Hepatocyte (in vitro differentiated cells): ENCODE measurements at regions not wholly inside any gene's neighbourhood (a gene's known extent, or its start where the extent isn't known, plus 50 kb on each side); places are given as distances from the start of the nearest gene placed in this dataset.

Source experiments
- DNase-seq: peaks from one replicate; pipeline ENCODE4 v3.0.0-alpha.2; 2016; ENCODE audit warnings: low spot score
- H2AFZ ChIP-seq: fragments of 200-600 bp; sonication (generic); 2 replicates; pipeline ENCODE4 v1.6.0; 2016; ENCODE audit warnings: antibody characterized with exemption, mild to moderate bottlenecking
- H3K27ac ChIP-seq: fragments of 200-600 bp; sonication (generic); 2 replicates; pipeline ENCODE4 v1.5.1; 2016; ENCODE audit warnings: mild to moderate bottlenecking
- H3K27me3 ChIP-seq: fragments of 200-600 bp; sonication (generic); 2 replicates; pipeline ENCODE4 v1.6.1; 2016
- H3K36me3 ChIP-seq: fragments of 200-600 bp; sonication (generic); replicated peaks from 2 replicates; pipeline ENCODE4 v1.5.1; 2016; ENCODE audit warnings: low read depth; ENCODE audit not compliant: insufficient read depth
- H3K4me1 ChIP-seq: fragments of 200-600 bp; sonication (generic); 2 replicates; pipeline ENCODE4 v1.5.1; 2016; ENCODE audit warnings: mild to moderate bottlenecking, moderate library complexity; ENCODE audit not compliant: insufficient read depth
- H3K4me2 ChIP-seq: fragments of 200-600 bp; sonication (generic); 2 replicates; pipeline ENCODE4 v1.6.0; 2016
- H3K4me3 ChIP-seq: fragments of 200-600 bp; sonication (generic); 2 replicates; pipeline ENCODE4 v1.5.1; 2016; ENCODE audit warnings: mild to moderate bottlenecking
- H3K79me2 ChIP-seq: fragments of 200-600 bp; sonication (generic); 2 replicates; pipeline ENCODE4 v1.6.0; 2017; ENCODE audit warnings: mild to moderate bottlenecking
- H3K9me2 ChIP-seq: fragments of 200-600 bp; sonication (generic); replicated peaks from 2 replicates; pipeline ENCODE4 v1.6.0; 2017; ENCODE audit warnings: mild to moderate bottlenecking; ENCODE audit not compliant: insufficient read depth
- H3K9me3 ChIP-seq: fragments of 200-600 bp; sonication (generic); 2 replicates; pipeline ENCODE4 v1.5.1; 2016; ENCODE audit warnings: low read depth, mild to moderate bottlenecking
- H4K20me1 ChIP-seq: fragments of 200-600 bp; sonication (generic); 2 replicates; pipeline ENCODE4 v1.6.0; 2016; ENCODE audit warnings: mild to moderate bottlenecking; ENCODE audit not compliant: insufficient read depth, poor library complexity, severe bottlenecking
- CTCF ChIP-seq: fragments of 200-600 bp; sonication (generic); IDR thresholded peaks from 2 replicates; pipeline ENCODE4 v1.5.1; 2016; ENCODE audit warnings: antibody characterized with exemption, mild to moderate bottlenecking; ENCODE audit not compliant: poor library complexity
- EZH2 ChIP-seq: fragments of 200-600 bp; sonication (generic); IDR thresholded peaks from 2 replicates; pipeline ENCODE4 v1.6.1; 2016; ENCODE audit warnings: antibody characterized with exemption, mild to moderate bottlenecking, borderline replicate concordance
- EZH2phosphoT487 ChIP-seq: fragments of 200-600 bp; sonication (generic); IDR thresholded peaks from one replicate; pipeline ENCODE4 v1.6.1; 2018; ENCODE audit warnings: antibody characterized with exemption, mild to moderate bottlenecking, low read depth, moderate library complexity; ENCODE audit not compliant: unreplicated experiment, severe bottlenecking
- WGBS: methylation state at CpG from one replicate; pipeline ENCODE4 v1.1.6; 2016; ENCODE audit warnings: low lambda C conversion rate; ENCODE audit errors: missing lambda C conversion rate; 5-methylcytosine and 5-hydroxymethylcytosine counted together

- Histone ChIP-seq H3K27ac (no peak overlapping the region), H3K79me2 (no peaks in the 10 kb centered on the region), H3K9me3 (no peaks in the 10 kb centered on the region), H2AFZ (no peak overlapping the region), H3K9me2 (no peaks in the 10 kb centered on the region), H3K36me3 (no peaks in the 10 kb centered on the region), H3K4me3 (no peak overlapping the region), H3K4me1 (peaks cover 13% of the 10 kb centered on the region), H3K4me2 (no peak overlapping the region), H4K20me1 (no peaks in the 10 kb centered on the region), H3K27me3 (no peaks in the 10 kb centered on the region)
- TF ChIP-seq EZH2phosphoT487, result no peak
- TF ChIP-seq CTCF, result no peak
- no peak for TF ChIP-seq EZH2
- DNase-seq, result no peak
- 59% methylated on average over 8 of the region's 8 CpGs for WGBS
These were observed 55.9 kb downstream of the ZBTB18 start for GRCh38 chr1:244106837-244107493.

- H2AFZ ChIP-seq, result no peak overlapping the region
- H3K27ac ChIP-seq, result no peak overlapping the region
- WGBS, result 93% methylated on average over 7 of the region's 7 CpGs
- no peaks in the 10 kb centered on the region for H3K79me2 ChIP-seq
- no peaks in the 10 kb centered on the region for H3K9me2 ChIP-seq
- TF ChIP-seq CTCF (no peak), EZH2 (no peak), EZH2phosphoT487 (no peak)
- H3K36me3 ChIP-seq, result no peaks in the 10 kb centered on the region
- H4K20me1 ChIP-seq, result no peaks in the 10 kb centered on the region
- no peak for DNase-seq
- H3K4me3 ChIP-seq, result no peak overlapping the region
- no peaks in the 10 kb centered on the region for H3K4me1 ChIP-seq
- no peak overlapping the region for H3K4me2 ChIP-seq
- H3K27me3 ChIP-seq, result no peaks in the 10 kb centered on the region
- no peaks in the 10 kb centered on the region for H3K9me3 ChIP-seq
These were observed 59.9 kb downstream of the ZBTB18 start for GRCh38 chr1:244111027-244111426.

- no peaks in the 10 kb centered on the region for H4K20me1 ChIP-seq
- no peak overlapping the region for H3K4me2 ChIP-seq
- no peaks in the 10 kb centered on the region for H3K27me3 ChIP-seq
- H3K79me2 ChIP-seq, result no peaks in the 10 kb centered on the region
- no peak overlapping the region for H3K4me3 ChIP-seq
- H3K27ac ChIP-seq, result no peak overlapping the region
- DNase-seq, result no peak
- H3K9me3 ChIP-seq, result no peaks in the 10 kb centered on the region
- H3K4me1 ChIP-seq, result no peaks in the 10 kb centered on the region
- H3K36me3 ChIP-seq, result no peaks in the 10 kb centered on the region
- no peaks in the 10 kb centered on the region for H3K9me2 ChIP-seq
- no peak overlapping the region for H2AFZ ChIP-seq
- TF ChIP-seq CTCF (no peak), EZH2phosphoT487 (no peak)
- 95% methylated on average over 5 of the region's 5 CpGs for WGBS
These were observed 61.0 kb downstream of the ZBTB18 start for GRCh38 chr1:244112041-244112440.

GRCh38 chr1:244112636-244113035, 61.6 kb downstream of the ZBTB18 start:
- WGBS, result 96% methylated on average over 1 of the region's 1 CpG
- H2AFZ ChIP-seq, result no peak overlapping the region
- H3K4me2 ChIP-seq, result no peak overlapping the region

More at GRCh38 chr1:244112636-244113035, 61.6 kb downstream of the ZBTB18 start:
- no peak for DNase-seq
- Histone ChIP-seq H3K36me3 (no peaks in the 10 kb centered on the region), H3K79me2 (no peaks in the 10 kb centered on the region), H3K27ac (no peak overlapping the region), H3K9me2 (no peaks in the 10 kb centered on the region), H3K9me3 (no peaks in the 10 kb centered on the region), H3K27me3 (no peaks in the 10 kb centered on the region), H4K20me1 (no peaks in the 10 kb centered on the region), H3K4me1 (no peaks in the 10 kb centered on the region), H3K4me3 (no peak overlapping the region)
- TF ChIP-seq EZH2phosphoT487, result no peak
- TF ChIP-seq CTCF, result no peak
- TF ChIP-seq EZH2, result no peak
